GM21360 (cell line): ENCODE measurements at regions not wholly inside any gene's neighbourhood (a gene's known extent, or its start where the extent isn't known, plus 50 kb on each side); places are given as distances from the start of the nearest gene placed in this dataset.
"Not testable (repeated sequence)": the region's sequence is repeated elsewhere in the genome, so short reads cannot be mapped to it uniquely, and the experiment has no call there.

Source experiments
- ATAC-seq: cut with Tn5 transposase; IDR thresholded peaks from one replicate; pipeline ENCODE4 v1.9.1; 2021; ENCODE audit warnings: mild to moderate bottlenecking, moderate library complexity; ENCODE audit not compliant: unreplicated experiment

DNA sequence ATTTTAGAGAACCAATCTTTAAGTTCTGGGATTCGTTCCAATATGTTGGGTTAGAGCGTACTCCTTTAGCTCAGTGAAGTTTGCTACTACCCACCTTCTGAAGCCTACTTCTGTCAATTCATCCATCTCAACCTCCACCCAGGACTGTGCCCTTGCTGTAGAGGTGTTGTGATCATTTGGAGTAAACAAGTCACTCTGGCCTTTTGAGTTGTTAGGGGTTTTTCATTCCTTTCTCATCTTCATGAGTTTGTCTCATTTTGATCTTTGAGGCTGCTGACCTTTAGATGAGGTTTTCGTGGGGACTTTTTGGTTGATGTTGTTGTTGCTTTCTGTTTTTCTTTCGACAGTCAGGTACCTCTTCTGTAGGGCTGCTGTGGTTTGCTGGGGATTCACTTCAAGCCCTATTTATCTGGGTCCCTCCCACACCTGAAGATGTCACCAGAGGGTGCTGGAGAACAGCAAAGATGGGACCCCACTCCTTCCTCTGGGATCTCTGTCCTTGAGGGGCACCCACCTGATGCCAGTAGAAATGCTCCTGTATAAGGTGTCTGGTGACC is 158.4 kb downstream of the ANKRD36B start:
- ATAC-seq, result not testable (repeated sequence)

DNA sequence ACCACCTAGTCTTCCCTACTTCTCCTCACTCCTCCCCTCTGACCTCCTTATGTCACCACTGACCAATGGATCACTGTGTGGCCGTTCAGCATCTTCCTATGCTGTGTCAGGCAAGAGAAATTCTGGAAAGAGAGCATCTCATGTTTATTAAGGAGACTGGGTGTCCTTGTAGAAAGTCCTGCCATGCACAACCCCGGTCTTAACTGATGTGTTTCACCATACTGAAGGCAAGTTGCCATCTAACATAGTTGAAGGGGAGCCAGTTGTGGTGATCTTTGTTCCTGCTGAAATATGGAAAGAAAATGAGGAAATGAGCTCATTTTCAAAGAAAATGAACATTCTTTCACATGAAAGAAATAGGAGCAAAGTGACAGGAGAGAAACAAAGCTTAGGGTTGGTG is 167.3 kb downstream of the ANKRD36B start:
- ATAC-seq, result not testable (repeated sequence)

DNA sequence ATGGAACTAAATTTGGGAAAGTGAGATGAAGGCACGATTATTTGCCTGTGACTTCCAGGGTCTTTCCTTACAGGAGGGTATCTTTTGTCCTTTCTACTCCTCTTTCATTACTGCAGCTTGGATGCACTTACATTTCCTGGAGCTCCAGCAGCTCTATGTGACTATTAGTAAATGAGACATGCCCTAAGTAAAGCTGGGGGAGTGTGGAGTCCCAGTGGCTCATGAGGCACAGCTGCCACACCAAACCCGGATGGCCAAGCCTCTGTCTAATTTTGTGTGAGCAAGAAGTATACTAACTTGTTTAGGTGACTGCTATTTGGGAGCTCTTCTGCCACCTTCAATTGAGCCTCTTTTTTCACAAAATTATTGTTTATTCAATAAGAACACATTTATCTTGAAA is 183.3 kb downstream of the ANKRD36B start:
- ATAC-seq, result not testable (repeated sequence)

DNA sequence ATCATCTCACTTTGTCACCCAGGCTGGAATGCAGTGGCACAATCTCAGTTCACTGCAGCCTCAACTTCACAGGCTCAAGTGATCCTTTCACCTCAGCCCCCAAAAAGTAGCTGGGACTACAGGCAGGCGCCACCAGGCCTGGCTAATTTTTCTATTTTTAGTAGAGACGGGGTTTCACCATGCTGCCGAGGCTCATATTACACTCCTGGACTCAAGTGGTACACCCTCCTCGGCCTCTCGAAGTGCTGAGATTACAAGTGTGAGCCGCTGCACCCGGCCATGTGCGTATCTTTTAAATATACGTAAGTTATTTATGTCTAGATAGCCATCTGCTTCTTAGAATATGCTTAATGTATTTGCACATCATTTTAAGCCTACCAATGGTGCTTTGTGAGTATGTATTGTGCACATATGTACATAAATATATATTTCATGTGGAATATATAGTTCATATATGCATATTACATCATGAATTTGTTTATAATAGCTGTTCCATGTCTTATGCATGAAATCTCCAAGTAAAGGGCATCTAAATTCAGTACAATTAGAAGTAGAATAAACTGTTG is 184.4 kb downstream of the ANKRD36B start:
- not testable (repeated sequence) for ATAC-seq

DNA sequence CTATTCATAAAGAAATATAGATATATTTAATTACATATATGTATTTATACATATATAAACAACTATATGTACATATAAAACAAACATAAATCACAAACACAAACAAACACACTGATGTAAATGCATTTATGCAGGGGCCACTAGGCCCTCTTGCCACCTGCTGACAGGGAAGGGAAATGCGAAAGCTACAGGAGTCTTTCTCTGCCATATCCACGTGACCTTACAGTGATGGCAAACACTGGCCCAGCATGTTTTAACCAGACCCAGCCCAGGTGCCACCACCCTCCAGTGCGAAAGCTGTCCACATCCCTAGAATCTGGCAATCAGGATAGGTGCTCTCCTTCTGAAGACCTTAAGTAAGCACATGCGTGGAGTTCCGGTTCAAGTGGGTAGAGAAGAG is 187.0 kb downstream of the ANKRD36B start:
- not testable (repeated sequence) for ATAC-seq

DNA sequence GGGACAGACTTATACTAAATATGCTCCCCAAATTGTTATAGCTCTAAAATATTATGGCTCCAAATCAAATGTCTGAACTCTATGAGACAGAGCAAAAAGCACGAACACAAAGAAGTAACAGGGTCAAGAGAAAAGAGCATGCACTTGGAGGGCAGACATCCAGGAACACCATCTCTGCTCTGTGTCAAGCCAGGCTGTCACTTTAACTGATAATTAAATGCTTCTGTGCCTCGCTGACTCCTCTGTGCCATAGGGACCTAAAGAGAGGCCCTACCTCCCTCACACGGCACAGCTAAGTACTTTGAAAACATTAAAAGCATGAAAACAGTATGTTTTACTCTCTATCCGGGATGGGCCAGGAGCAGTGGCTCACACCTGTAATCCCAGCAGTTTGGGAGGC is 194.0 kb downstream of the ANKRD36B start:
- ATAC-seq, result not testable (repeated sequence)

DNA sequence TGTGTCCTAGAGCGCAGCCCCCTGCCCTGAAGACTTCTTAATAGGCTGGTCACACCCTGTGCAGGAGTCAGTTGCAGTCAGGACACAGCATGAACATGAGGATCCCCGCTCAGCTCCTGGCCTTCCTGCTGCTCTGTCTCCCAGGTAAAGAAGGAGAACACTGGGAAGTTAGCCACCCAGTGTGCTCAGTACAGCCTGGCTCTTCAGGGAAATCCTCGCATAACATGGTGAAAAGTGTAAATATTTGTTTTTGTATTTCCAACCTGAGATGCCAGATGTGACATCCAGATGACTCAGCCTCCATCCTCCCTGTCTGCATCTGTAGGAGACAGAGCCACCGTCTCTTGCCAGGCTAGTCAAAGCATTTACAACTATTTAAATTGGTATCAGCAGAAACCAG is 203.9 kb downstream of the ANKRD36B start:
- not testable (repeated sequence) for ATAC-seq

DNA sequence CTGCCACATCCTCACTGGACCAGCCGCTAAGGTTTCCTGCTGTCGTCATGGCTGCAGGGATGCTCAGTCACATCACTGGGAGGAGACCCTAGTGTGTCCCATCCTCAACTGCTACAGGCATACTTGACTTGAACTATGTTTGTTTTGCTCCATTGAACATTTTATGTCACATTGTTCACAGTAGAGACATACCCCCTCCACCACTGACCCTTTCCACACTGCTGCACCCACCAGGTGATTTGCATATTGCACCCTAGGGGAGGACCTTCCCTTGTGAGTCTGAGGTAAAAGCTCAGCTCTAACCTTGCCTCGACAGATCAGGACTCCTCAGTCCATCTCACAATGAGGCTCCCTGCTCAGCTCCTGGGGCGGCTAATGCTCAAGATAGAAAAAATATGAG is 213.8 kb downstream of the ANKRD36B start:
- ATAC-seq, result peak; percentile 62

DNA sequence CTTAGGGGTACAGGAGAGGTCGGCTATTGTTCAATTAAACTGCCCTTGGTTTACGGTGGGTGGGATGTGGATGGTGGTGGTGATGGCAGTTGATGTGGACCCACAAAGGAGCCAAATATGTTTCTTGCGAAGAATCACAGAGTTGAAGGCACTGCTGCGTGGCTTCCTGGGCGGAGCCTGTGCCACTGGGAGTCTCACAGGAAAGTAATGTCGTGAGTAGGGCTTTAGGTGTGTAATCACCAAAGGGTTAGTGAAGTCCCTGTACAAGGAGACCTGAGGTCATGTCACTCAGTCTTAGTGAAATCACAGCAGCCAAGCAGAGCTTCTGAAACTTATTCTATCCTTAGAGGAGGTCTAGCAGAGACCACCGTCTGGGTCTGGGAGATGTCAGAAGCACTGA is 215.3 kb downstream of the ANKRD36B start:
- not testable (repeated sequence) for ATAC-seq

DNA sequence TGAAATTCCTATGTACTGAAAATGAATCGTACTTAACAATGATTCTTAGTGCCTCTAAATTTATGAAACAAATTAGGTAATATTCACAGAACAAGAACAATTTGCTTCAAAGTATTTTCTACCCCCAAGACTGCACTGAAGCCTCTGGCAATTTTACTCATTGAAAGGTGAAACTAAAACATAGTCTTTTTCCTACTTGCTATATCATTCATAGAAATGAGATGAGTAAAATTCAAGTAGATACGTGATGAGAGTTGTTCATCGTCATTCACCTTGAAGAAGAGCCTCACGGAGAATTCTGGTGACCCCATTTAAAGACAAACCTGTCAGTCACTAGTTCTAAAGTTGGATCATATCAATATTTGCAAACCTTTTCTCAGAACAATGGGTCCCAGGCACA is 226.5 kb downstream of the ANKRD36B start:
- ATAC-seq, result not testable (repeated sequence)

DNA sequence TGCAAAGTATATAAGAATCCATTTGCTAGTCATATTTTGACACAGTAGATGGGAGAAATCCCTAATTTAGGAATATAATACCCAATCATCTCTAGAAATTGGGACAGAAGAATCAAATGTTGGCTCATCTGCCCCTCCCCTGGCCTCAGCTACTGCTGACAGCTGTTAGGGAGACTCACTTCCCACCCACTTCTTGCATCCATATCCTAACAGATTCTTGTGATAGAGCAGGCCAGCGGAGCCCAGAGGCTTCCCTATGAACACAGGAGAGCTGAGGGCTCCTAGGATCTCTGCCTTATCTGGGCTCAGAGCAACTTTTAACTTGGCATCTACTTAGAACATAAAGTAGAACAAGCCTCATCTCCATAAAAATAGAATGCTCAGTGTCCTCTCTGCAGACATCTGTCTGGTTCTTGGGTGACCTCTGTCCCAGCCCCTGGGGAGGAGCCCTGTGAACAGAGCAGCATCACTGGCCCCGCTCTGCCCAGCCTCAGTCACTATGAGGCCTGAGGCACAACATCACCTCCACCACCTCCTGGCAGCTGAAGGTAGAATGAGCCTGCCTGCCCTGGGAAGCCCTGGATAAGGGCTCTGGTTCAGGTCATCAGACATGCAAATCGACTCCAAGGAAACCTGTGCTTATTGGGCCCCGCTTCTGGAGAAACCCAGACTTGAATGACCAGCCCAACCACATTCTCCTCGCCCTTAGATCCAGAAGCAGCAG is 229.7 kb downstream of the ANKRD36B start:
- no peak for ATAC-seq

DNA sequence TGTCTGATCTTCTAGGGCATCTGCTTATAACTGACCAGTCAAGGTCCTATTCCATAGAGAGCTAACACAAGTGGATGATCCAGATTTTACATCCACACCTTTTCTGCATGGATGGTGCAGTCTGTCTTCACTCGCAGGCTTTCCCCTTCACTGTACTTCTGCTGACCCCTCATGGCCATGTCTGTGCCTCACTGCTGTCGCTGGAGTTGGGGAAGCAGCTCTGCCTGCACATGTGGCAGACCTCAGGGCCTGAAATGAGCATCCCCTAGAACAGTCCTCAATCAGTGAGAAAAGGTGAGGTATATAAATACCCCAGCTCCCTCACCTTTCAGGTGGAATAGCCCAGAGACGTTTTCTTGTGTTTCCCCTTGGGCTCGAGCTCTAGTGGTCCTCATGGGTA is 233.8 kb downstream of the ANKRD36B start:
- ATAC-seq, result no peak

DNA sequence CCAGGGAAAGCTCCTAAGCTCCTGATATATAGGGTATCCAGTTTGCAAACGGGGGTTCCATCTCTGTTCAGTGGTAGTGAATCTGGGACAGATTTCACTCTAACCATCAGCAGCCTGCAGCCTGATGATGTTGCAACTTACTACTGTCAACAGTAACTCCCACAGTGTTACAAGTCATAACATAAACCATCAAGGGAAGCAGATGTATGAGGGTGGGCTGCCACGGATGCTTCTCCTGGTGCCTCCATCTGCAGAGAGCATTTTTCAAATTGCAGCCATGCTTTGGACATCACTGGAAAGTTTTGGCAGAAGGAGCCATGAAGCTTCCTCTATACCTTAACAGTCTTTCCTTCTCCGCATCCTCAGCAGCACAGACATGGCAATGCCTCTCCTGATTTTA is 234.5 kb downstream of the ANKRD36B start:
- no peak for ATAC-seq

DNA sequence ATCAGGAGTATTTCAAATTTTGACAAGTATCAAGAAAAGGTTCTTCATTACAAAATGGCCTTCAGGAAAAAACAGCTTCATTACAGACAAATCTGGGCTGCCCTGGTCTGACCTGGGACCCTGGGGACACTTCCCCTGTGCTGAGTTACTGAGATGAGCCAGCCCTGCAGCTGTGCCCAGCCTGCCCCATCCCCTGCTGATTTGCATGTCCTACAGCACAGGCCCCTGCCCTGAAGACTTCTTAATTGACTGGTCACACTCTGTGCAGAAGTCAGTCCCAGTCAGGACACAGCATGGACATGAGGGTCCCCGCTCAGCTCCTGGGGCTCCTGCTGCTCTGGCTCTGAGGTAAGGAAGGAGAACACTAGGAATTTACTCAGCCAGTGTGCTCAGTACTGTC is 235.1 kb downstream of the ANKRD36B start:
- no peak for ATAC-seq

DNA sequence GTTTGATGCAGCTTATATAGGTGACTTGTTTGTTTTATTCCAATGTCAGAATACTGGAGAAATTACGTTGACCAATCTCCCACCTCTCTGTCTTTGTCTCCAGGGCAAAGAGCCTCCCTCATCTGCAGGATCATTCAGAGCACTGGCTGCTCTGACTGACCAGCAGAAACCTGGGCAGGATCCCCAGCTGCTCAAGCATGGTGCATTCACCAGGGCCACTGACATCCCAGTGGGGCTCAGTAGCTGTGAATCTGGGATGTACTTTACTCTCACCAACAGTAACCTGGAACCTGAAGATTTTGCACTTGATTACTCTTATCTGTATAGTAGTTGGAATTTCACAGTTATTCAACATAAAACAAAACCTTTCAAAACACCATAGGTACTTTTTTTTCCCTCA is 235.9 kb downstream of the ANKRD36 start:
- no peak for ATAC-seq

DNA sequence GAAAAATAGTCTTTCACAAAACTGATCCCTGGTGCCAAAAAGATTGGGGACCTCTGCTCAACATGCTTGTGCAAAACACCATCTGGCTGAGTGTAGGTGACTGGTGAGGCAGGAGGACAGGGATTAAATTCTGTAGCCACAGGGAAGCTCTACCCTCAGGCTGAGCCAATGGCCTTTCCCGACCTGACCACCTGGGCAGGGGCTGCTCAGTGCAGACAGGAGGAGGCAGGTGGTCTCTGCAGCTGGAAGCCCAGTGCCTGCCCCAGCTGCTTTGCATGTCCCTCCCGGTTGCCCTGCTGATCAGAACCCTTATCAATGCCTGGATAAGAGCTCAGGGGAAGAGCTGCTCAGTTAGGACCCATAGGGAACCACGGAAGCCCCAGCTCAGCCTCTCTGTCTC is 235.3 kb downstream of the ANKRD36 start:
- no peak for ATAC-seq

DNA sequence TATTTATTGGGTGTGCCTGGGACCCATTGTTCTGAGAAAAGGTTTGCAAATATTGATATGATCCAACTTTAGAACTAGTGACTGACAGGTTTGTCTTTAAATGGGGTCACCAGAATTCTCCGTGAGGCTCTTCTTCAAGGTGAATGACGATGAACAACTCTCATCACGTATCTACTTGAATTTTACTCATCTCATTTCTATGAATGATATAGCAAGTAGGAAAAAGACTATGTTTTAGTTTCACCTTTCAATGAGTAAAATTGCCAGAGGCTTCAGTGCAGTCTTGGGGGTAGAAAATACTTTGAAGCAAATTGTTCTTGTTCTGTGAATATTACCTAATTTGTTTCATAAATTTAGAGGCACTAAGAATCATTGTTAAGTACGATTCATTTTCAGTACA is 232.0 kb downstream of the ANKRD36 start:
- not testable (repeated sequence) for ATAC-seq

DNA sequence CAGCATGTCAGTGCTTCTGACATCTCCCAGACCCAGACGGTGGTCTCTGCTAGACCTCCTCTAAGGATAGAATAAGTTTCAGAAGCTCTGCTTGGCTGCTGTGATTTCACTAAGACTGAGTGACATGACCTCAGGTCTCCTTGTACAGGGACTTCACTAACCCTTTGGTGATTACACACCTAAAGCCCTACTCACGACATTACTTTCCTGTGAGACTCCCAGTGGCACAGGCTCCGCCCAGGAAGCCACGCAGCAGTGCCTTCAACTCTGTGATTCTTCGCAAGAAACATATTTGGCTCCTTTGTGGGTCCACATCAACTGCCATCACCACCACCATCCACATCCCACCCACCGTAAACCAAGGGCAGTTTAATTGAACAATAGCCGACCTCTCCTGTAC is 220.7 kb downstream of the ANKRD36 start:
- not testable (repeated sequence) for ATAC-seq

DNA sequence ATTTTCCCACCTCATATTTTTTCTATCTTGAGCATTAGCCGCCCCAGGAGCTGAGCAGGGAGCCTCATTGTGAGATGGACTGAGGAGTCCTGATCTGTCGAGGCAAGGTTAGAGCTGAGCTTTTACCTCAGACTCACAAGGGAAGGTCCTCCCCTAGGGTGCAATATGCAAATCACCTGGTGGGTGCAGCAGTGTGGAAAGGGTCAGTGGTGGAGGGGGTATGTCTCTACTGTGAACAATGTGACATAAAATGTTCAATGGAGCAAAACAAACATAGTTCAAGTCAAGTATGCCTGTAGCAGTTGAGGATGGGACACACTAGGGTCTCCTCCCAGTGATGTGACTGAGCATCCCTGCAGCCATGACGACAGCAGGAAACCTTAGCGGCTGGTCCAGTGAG is 219.2 kb downstream of the ANKRD36 start:
- not testable (repeated sequence) for ATAC-seq

DNA sequence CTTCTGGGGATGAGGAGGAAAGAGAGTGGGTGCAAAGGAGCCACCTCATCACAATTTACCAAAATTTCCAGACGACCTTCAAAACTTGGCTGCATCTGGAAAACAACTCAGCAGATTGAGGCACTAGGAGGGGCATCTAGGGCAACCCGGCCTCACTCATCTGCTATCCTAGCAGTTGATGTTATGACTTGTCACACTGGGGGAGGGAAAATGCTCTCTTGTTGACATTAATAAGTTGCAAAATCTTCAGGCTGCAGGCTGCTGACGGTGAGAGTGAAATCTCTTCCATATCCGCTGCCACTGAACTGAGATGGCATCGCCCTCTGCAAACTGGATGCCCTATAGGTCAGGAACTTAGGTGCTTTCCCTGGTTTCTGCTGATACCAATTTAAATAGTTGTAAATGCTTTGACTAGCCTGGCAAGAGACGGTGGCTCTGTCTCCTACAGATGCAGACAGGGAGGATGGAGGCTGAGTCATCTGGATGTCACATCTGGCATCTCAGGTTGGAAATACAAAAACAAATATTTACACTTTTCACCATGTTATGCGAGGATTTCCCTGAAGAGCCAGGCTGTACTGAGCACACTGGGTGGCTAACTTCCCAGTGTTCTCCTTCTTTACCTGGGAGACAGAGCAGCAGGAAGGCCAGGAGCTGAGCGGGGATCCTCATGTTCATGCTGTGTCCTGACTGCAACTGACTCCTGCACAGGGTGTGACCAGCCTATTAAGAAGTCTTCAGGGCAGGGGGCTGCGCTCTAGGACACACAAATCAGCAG is 209.2 kb downstream of the ANKRD36 start:
- ATAC-seq, result not testable (repeated sequence)

DNA sequence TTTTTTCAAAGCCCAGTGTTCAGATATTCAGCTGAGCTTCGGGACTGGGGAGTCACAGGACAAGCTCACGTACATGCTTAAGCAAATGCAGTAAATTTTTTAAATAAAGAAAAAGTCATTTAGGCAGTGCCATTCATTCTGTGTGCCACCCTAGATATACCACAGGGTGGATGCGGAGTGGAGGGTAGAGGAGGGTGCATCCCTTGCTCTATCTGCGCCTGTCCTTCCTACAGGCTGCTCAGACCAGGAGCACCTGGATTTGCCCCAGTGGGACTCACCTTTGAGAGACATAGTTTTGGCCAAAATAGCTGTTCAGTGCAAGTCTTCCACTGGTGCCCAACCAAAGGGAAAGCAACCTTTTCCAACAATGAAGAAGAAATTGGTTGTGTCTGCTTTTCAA is 202.4 kb downstream of the ANKRD36 start:
- not testable (repeated sequence) for ATAC-seq

DNA sequence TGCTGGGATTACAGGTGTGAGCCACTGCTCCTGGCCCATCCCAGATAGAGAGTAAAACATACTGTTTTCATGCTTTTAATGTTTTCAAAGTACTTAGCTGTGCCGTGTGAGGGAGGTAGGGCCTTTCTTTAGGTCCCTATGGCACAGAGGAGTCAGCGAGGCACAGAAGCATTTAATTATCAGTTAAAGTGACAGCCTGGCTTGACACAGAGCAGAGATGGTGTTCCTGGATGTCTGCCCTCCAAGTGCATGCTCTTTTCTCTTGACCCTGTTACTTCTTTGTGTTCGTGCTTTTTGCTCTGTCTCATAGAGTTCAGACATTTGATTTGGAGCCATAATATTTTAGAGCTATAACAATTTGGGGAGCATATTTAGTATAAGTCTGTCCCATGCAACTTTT is 199.5 kb downstream of the ANKRD36 start:
- not testable (repeated sequence) for ATAC-seq
